ENCODE measurements at regions not wholly inside any gene's neighbourhood (a gene's known extent, or its start where the extent isn't known, plus 50 kb on each side); places are given as distances from the start of the nearest gene placed in this dataset.
"Not testable (repeated sequence)": the region's sequence is repeated elsewhere in the genome, so short reads cannot be mapped to it uniquely, and the experiment has no call there.

DNA sequence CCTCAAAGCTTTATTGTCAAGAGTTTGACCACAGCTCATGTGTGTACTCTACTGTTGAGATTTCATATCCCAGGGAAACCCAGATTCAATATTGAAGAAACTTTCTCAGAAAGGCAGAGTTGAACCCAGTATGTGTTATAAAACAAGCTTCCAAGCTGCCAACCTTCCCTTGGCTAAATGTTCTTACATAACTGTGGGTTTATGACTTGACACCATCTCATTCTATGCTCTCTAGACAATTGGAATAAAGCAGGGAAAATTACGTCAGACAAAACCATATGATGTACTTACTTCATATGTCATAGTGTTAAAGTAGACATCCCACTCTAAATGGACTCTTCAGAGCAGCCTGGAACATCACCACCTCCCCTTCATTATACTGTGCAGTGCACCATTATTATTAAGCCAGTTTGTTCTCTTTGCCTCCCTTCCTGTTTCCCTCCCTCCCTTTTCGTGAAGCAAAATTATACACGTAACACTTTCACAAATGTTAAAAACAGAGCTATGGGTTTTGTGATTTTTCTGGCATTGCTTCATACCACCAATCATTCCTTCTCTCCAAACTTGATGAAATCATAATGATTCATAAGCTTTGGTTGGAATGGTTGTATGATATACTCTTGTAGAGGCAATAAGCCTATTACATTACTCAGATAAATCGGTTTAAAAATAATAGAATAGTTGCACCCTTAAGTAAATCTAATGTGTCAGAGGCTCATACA lies 507.2 kb downstream of the LTN1 start:
- no peak overlapping the region for H3K4me3 ChIP-seq (ENCODE audit: low read depth, low read length)
- TF ChIP-seq, protein P1, sequence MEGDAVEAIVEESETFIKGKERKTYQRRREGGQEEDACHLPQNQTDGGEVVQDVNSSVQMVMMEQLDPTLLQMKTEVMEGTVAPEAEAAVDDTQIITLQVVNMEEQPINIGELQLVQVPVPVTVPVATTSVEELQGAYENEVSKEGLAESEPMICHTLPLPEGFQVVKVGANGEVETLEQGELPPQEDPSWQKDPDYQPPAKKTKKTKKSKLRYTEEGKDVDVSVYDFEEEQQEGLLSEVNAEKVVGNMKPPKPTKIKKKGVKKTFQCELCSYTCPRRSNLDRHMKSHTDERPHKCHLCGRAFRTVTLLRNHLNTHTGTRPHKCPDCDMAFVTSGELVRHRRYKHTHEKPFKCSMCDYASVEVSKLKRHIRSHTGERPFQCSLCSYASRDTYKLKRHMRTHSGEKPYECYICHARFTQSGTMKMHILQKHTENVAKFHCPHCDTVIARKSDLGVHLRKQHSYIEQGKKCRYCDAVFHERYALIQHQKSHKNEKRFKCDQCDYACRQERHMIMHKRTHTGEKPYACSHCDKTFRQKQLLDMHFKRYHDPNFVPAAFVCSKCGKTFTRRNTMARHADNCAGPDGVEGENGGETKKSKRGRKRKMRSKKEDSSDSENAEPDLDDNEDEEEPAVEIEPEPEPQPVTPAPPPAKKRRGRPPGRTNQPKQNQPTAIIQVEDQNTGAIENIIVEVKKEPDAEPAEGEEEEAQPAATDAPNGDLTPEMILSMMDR (IDR thresholded peaks at IDR 0.05; ENCODE audit: borderline replicate concordance, insufficient read depth, low read depth, low read length), result no peak

- H3K4me3 ChIP-seq (ENCODE audit: low read depth, low read length), result no peak overlapping the region
- TF ChIP-seq, protein P1 (IDR thresholded peaks at IDR 0.05; ENCODE audit: borderline replicate concordance, insufficient read depth, low read depth, low read length), result no peak
Measured at GRCh38 chr21:28483301-28484035, 509.2 kb downstream of the LTN1 start.

- H3K4me3 ChIP-seq (ENCODE audit: low read depth, low read length), result no peak overlapping the region
- TF ChIP-seq, protein P1 (IDR thresholded peaks at IDR 0.05; ENCODE audit: borderline replicate concordance, insufficient read depth, low read depth, low read length), result no peak
Measured at GRCh38 chr21:28482657-28483056, 510.0 kb downstream of the LTN1 start.

DNA sequence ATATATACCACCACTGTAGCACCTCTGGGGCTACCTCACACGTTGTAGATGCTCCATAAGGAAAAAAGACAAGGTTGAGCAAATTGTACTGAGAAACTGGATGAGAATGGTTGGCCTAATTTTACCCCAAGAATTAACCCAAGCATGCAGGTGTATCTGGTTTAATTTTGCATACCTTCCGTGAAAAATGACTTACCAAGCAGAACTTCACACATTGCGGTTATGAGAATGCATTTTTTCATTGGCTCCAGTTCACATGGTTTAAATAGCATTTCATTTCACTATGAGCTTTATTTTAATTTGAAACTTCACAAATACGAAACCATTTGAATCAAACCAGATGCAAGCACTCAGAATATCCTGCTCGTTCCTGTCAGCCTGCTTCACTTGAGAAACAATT lies 512.2 kb downstream of the LTN1 start:
- no peak overlapping the region for H3K4me3 ChIP-seq (ENCODE audit: low read depth, low read length)
- TF ChIP-seq, protein P1 (IDR thresholded peaks at IDR 0.05; ENCODE audit: borderline replicate concordance, insufficient read depth, low read depth, low read length), result no peak

DNA sequence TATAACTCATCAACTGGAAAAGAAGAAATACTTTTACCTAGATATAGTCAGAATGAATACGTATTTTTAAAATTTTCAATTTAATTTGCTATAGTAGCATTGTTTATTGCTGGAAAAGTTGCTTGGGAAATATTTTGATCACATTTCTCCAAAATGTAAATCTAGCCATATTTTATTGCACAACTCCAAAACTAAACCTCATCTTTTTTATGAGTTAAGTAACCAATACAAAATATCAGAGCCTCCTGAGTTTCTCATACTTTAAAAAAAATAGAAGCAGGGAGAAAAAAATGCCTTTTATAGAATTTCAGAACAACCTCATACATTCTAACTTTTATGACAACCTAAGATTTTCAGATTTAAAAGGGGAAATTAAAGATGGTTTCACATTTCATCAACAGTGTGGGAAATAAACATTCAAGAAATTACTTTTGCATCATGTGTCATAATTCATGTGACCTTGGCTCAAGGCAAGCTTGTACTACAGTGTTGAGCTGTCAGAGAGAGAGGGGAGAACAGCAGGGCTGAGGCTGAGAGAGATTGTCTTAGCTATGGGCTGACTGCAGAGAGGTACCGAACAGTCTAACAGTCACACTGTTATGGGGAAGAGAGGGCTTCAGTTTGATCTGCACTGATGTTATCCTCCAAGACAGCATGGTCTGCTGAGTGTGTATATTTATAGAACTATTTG lies 519.0 kb downstream of the LTN1 start:
- TF ChIP-seq, protein P1 (IDR thresholded peaks at IDR 0.05; ENCODE audit: borderline replicate concordance, insufficient read depth, low read depth, low read length), result no peak
- H3K4me3 ChIP-seq (ENCODE audit: low read depth, low read length), result no peak overlapping the region

- H3K4me3 ChIP-seq (ENCODE audit: low read depth, low read length), result not testable (repeated sequence)
Measured at GRCh38 chr21:28472543-28472942, 520.1 kb downstream of the LTN1 start.

GRCh38 chr21:28464988-28465387 lies 527.7 kb downstream of the LTN1 start:
- no peak overlapping the region for H3K4me3 ChIP-seq (ENCODE audit: low read depth, low read length)
- TF ChIP-seq, protein P1 (IDR thresholded peaks at IDR 0.05; ENCODE audit: borderline replicate concordance, insufficient read depth, low read depth, low read length), result no peak
